Psoas muscle (tissue), 7 donors: ENCODE measurements at regions not wholly inside any gene's neighbourhood (a gene's known extent, or its start where the extent isn't known, plus 50 kb on each side); places are given as distances from the start of the nearest gene placed in this dataset.
A peak's percentile ranks its signal among the peaks of the same experiment; 100 is the strongest.

Experiments
- ATAC-seq, 4 donors: fragments of 200-7000 bp; cut with Tn5 transposase; one replicate each; pipeline ENCODE4 v1.9.1; 2020; ENCODE audit warnings: moderate library complexity in 3 of 4, mild to moderate bottlenecking in 2 of 4
- DNase-seq, 2 donors: peaks; one replicate each; pipeline ENCODE4 v3.0.0-alpha.2; 2020
- H3K27ac ChIP-seq: fragments of 200-600 bp; one replicate; pipeline ENCODE4 v1.8.0; 2022
- H3K27me3 ChIP-seq, 3 donors: fragments of 200-600 bp in 1 of 3; one replicate each; pipeline versions ENCODE4 v1.6.1 to v1.8.0; 2013 to 2022; ENCODE audit warnings: low read length in 2 of 3, mild to moderate bottlenecking in 2 of 3, moderate library complexity in 1 of 3; ENCODE audit not compliant: insufficient read depth in 3 of 3
- H3K36me3 ChIP-seq, 2 donors: fragments of 200-600 bp in 1 of 2; one replicate each; pipeline versions ENCODE4 v1.6.1 to v1.8.0; 2013 to 2022; ENCODE audit warnings: low read depth in 1 of 2, mild to moderate bottlenecking in 1 of 2, moderate library complexity in 1 of 2; ENCODE audit not compliant: insufficient read depth in 1 of 2
- H3K4me1 ChIP-seq: fragments of 200-600 bp; one replicate; pipeline ENCODE4 v1.8.0; 2022
- H3K4me3 ChIP-seq: fragments of 200-600 bp; one replicate; pipeline ENCODE4 v1.8.0; 2022; ENCODE audit warnings: mild to moderate bottlenecking
- H3K9me3 ChIP-seq: fragments of 200-600 bp; one replicate; pipeline ENCODE4 v1.8.0; 2022
- WGBS, 3 donors: extraction: QIAGEN DNeasy Blood & Tissue Kit; methylation state at CpG; one replicate each; pipeline versions ENCODE4 v1.1.6 to v1.1.7; 2013; 5-methylcytosine and 5-hydroxymethylcytosine counted together
- intact Hi-C, 2 donors: fragments of 100-400 bp; cut with DNase I; formaldehyde crosslinking; loops; one replicate each; pipeline versions ENCODE4 v1.11.0 to v1.14.2; 2022
- TF ChIP-seq, protein P1 (sequence below): fragments of 200-600 bp; IDR thresholded peaks from one replicate; pipeline ENCODE4 v1.8.0; 2022; ENCODE audit warnings: antibody characterized with exemption
- donor health status: healthy with polysubstance abuse.
- donor health status: DM: no; HTN: no; CAD: no; lungs with moderate emphysema.
- donor health status: Bipolar disorder and iron deficiency.
- donor health status: healthy.
- donor health status: DM: yes; HTN: yes; CAD: no.
- donor health status: DM: no; HTN: no; CAD: no.
- donor health status: DM: yes; HTN: yes; CAD: no.

DNA sequence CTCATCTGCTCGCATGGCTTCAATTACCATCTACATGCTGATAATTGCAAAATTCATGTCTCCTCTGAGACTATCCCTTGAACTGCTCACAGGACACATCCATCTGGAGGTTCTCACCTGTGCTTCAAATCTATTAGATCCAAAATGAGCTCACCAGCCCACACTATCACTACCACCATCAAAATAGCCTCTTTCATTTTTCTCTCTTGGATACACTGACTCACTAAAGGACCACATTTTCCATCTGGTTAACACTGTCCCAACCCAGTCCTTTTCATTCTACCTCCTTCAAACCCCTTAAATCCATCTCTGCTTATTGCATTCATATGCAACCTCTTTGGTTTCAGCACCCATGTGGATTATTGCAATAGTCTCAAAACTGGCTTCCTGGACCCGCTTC is 497.6 kb downstream of the MID1IP1 start:
- DNase-seq (no peak), ATAC-seq (no peak)
- H3K4me3 ChIP-seq: no peak overlapping the region
- no peaks in the 10 kb centered on the region for H3K36me3 ChIP-seq
- H3K27ac ChIP-seq: no peak overlapping the region
- H3K27me3 ChIP-seq: no peaks in the 10 kb centered on the region
- intact Hi-C loops: no loop called here
- H3K9me3 ChIP-seq: no peaks in the 10 kb centered on the region
- TF ChIP-seq, protein P1, sequence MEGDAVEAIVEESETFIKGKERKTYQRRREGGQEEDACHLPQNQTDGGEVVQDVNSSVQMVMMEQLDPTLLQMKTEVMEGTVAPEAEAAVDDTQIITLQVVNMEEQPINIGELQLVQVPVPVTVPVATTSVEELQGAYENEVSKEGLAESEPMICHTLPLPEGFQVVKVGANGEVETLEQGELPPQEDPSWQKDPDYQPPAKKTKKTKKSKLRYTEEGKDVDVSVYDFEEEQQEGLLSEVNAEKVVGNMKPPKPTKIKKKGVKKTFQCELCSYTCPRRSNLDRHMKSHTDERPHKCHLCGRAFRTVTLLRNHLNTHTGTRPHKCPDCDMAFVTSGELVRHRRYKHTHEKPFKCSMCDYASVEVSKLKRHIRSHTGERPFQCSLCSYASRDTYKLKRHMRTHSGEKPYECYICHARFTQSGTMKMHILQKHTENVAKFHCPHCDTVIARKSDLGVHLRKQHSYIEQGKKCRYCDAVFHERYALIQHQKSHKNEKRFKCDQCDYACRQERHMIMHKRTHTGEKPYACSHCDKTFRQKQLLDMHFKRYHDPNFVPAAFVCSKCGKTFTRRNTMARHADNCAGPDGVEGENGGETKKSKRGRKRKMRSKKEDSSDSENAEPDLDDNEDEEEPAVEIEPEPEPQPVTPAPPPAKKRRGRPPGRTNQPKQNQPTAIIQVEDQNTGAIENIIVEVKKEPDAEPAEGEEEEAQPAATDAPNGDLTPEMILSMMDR: no peak
- no peaks in the 10 kb centered on the region for H3K4me1 ChIP-seq
- 87 to 97% (median 94%) methylated on average over 2 of the region's 2 CpGs for WGBS, 3 donors

DNA sequence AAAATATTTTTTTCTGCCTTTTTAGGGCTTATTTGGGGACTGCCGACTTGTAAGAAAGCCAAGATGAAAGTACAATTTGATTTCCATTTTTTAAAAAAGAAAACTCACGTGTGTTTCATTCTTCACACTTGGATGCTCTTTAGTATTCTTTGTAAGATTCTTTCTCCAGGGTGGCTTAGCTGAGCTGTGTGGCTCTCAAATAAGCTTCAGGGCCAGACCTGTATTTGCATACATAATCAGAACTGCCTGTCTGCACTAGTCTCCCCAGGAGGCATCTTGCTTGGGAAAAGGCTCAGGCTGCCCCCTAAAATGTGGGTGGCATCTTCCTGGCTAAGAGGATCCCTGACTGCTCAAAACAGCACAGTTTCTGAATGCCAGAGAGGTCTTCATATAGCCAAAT is 498.4 kb downstream of the MID1IP1 start:
- ATAC-seq: no peak
- DNase-seq: no peak
- Histone ChIP-seq H3K27ac (no peak overlapping the region), H3K36me3 (no peaks in the 10 kb centered on the region), H3K27me3 (no peaks in the 10 kb centered on the region), H3K4me1 (no peaks in the 10 kb centered on the region), H3K4me3 (no peak overlapping the region), H3K9me3 (no peaks in the 10 kb centered on the region)
- intact Hi-C loops: no loop called here
- WGBS, 3 donors: 61 to 87% (median 83%) methylated on average over 2 of the region's 2 CpGs
- TF ChIP-seq, protein P1: no peak

DNA sequence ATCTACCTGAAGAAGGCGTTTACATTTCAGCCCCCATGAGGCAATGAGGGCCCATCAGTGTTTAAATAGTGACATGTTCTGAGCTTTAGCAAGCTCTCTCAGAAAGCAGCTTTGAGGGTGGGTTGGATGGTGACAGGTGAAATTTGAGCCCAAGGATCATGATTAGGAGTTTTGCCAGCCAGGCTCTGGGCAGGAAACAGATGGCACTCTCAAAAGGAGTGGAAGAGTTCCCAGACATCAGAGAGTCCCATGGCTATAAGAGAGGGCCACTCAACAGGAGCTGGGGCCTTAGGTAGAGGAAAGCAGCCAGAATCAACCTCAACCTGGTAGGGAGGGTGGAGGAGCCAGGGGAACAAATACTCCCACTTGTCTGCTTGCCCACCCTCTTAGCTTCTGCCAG is 499.8 kb downstream of the MID1IP1 start:
- intact Hi-C loops: no loop called here
- Histone ChIP-seq H3K27me3 (peaks cover 0 to 5% (median 0%) of the 10 kb centered on the region in 3 donors), H3K4me1 (no peaks in the 10 kb centered on the region), H3K4me3 (no peak overlapping the region), H3K27ac (no peak overlapping the region), H3K9me3 (no peaks in the 10 kb centered on the region), H3K36me3 (no peaks in the 10 kb centered on the region)
- 52 to 75% (median 71%) methylated on average over 1 of the region's 1 CpG for WGBS, 3 donors
- ATAC-seq (peak in 2 of 4 donors; percentile 43 to 57), DNase-seq (no peak)
- TF ChIP-seq, protein P1: no peak

DNA sequence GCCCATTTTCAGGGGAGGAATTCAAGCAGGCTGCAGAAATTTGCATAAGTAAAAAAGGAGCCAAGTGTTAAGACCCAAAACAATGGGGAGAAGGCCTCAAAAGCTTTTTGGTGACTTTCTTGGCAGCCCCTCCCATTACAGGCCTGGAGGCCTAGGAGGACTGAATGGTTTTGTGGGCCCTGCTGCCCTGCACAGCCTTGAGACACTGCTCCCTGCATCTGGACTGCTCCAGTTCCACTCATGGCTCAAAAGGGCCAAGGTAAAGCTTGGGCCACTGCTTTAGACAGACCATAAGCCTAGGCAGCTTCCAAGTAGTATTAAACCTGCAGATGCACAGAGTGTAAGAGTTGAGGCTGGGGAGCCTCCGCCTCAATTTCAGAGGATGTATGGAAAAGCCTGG is 501.6 kb downstream of the MID1IP1 start:
- no peaks in the 10 kb centered on the region for H3K9me3 ChIP-seq
- no peak overlapping the region for H3K4me3 ChIP-seq
- no peaks in the 10 kb centered on the region for H3K36me3 ChIP-seq
- no peaks in the 10 kb centered on the region for H3K4me1 ChIP-seq
- intact Hi-C loops: no loop called here
- TF ChIP-seq, protein P1: no peak
- DNase-seq (no peak), ATAC-seq (no peak)
- 92 to 96% (median 93%) methylated on average over 1 of the region's 1 CpG for WGBS, 3 donors
- no peak overlapping the region for H3K27ac ChIP-seq
- peaks cover 0 to 5% (median 0%) of the 10 kb centered on the region in 3 donors for H3K27me3 ChIP-seq

DNA sequence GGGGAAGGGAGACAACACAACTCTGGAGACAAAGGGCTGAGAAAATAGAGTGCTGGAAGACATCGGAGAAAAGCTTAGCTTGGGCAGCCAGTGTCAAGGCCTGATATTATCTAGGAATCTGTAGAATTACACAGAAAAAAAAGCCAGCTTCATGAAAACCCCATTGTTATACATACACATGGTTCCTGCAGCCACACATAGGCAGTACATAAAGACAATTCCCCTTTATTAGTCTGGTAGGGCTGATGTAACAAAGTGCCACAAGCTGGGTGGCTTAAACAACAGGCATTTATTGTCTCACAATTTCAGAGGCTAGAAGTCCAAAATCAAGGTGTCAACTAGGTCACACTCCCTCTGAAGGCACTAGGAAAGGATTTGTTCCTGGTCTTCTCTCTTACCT is 503.5 kb downstream of the MID1IP1 start:
- intact Hi-C loops: no loop called here
- Histone ChIP-seq H3K4me1 (no peaks in the 10 kb centered on the region), H3K36me3 (no peaks in the 10 kb centered on the region), H3K27ac (no peak overlapping the region), H3K4me3 (no peak overlapping the region), H3K27me3 (peaks cover 0 to 5% (median 0%) of the 10 kb centered on the region in 3 donors), H3K9me3 (no peaks in the 10 kb centered on the region)
- TF ChIP-seq, protein P1: no peak
- WGBS, 3 donors: 94 to 100% (median 100%) methylated on average over 1 of the region's 1 CpG
- no peak for DNase-seq
- no peak for ATAC-seq
